ENCODE measurements at regions not wholly inside any gene's neighbourhood (a gene's known extent, or its start where the extent isn't known, plus 50 kb on each side); places are given as distances from the start of the nearest gene placed in this dataset.
"Not testable (repeated sequence)": the region's sequence is repeated elsewhere in the genome, so short reads cannot be mapped to it uniquely, and the experiment has no call there.

DNA sequence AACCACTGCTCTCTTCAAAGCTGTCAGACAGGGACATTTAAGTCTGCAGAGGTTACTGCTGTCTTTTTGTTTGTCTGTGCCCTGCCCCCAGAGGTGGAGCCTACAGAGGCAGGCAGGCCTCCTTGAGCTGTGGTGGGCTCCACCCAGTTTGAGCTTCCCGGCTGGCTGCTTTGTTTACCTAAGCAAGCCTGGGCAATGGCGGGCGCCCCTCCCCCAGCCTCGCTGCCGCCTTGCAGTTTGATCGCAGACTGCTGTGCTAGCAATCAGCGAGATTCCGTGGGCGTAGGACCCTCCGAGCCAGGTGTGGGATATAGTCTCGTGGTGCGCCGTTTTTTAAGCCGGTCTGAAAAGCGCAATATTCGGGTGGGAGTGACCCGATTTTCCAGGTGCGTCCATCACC is 586.9 kb downstream of the HTR1B start:
- H3K4me1 Mint-ChIP-seq; H3K27me3 Mint-ChIP-seq; H3K4me3 Mint-ChIP-seq; DNase-seq; H3K9me3 ChIP-seq (ENCODE audit: control insufficient read depth in 1 of 2, low read length in 2 of 2); CTCF ChIA-PET (ENCODE audit: partially characterized antibody); H3K4me3 ChIP-seq (ENCODE audit: low read length in 2 of 2); H3K36me3 Mint-ChIP-seq; H3K27me3 ChIP-seq (ENCODE audit: insufficient read depth, low read length); H3K4me1 ChIP-seq (ENCODE audit: insufficient read depth, low read length); H3K36me3 ChIP-seq (ENCODE audit: insufficient read depth, low read length); intact Hi-C loops (cut with micrococcal nuclease); H3K27ac ChIP-seq (ENCODE audit: low read depth, low read length); POLR2A ChIA-PET (ENCODE audit: partially characterized antibody); H3K27ac Mint-ChIP-seq: not testable (repeated sequence)
- peaks cover 0 to 20% (median 7%) of the 10 kb centered on the region in 8 donors for H3K9me3 Mint-ChIP-seq

DNA sequence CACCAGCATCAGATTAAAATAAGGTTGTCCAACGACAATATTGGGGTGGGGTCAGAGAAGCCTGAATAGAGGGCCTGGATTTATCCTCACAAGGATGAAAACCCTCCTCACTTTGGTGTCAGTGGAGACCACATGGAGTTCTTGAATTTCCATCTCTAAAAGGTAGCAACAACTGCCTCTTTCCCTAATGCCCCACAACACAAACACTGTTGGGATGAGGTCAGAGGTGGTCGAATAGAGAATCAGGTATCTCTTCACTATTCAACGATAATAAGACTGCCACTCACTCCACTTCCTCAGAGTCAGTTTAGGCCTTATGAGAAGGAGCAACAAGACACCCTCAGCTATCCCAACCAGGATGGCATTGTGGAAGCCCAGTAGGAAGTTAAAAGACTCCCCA is 596.1 kb downstream of the HTR1B start:
- Histone ChIP-seq H3K4me3 (ENCODE audit: low read length in 2 of 2) (no peak overlapping the region), H3K4me1 (ENCODE audit: insufficient read depth, low read length) (no peaks in the 10 kb centered on the region), H3K27ac (ENCODE audit: low read depth, low read length) (no peak overlapping the region), H3K27me3 (ENCODE audit: insufficient read depth, low read length) (no peaks in the 10 kb centered on the region), H3K9me3 (ENCODE audit: control insufficient read depth in 1 of 2, low read length in 2 of 2) (no peaks in the 10 kb centered on the region), H3K36me3 (ENCODE audit: insufficient read depth, low read length) (no peaks in the 10 kb centered on the region)
- Mint-ChIP-seq H3K9me3 (peaks cover 0 to 9% (median 3%) of the 10 kb centered on the region in 8 donors), H3K27me3 (no peaks in the 10 kb centered on the region), H3K4me3 (no peak overlapping the region), H3K27ac (no peak overlapping the region), H3K36me3 (no peaks in the 10 kb centered on the region), H3K4me1 (no peaks in the 10 kb centered on the region)
- ChIA-PET POLR2A (ENCODE audit: partially characterized antibody) (no interaction called here), CTCF (ENCODE audit: partially characterized antibody) (no interaction called here)
- intact Hi-C loops (cut with micrococcal nuclease): no loop called here
- DNase-seq: no peak

DNA sequence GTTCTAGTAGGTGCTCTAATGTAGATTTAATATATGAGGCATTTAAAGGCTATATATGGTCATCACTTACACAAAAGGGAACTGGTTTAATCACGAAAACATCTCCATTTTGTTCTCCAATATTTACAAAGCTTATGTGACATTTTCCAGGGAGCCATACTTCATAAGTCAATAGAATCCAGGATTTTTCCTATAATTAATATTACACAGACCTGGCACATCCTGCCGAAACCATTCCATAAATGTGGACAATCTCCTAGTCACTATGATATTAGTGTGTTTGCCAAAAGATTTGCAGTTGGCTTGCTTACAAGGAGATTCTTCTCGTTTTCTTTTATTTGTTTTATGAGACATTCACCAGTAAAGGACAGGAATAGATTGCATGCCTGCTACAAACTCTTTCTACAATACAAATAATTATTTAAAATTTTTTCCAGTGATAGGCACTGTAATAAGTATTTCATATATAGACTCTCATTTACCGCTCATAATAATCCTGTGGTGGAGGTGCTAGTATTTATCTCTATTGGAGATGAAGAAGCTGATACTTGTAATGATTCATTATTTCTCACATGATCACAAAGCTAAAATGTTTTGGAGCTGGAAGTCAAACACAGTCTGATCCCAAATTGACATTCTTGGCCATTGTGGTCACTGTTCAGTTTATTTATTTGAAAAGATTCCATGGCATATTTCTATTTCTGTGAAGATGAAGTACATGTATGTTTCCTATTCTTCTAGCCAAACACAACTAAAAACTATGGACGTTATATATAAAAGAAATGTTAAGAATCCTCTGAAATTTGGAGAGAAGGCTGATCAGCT is 597.0 kb downstream of the HTR1B start:
- Histone ChIP-seq H3K27ac (ENCODE audit: low read depth, low read length) (no peak overlapping the region), H3K4me3 (ENCODE audit: low read length in 2 of 2) (no peak overlapping the region), H3K4me1 (ENCODE audit: insufficient read depth, low read length) (no peaks in the 10 kb centered on the region), H3K36me3 (ENCODE audit: insufficient read depth, low read length) (no peaks in the 10 kb centered on the region), H3K9me3 (ENCODE audit: control insufficient read depth in 1 of 2, low read length in 2 of 2) (no peaks in the 10 kb centered on the region), H3K27me3 (ENCODE audit: insufficient read depth, low read length) (no peaks in the 10 kb centered on the region)
- Mint-ChIP-seq H3K4me3 (no peak overlapping the region), H3K4me1 (no peaks in the 10 kb centered on the region), H3K9me3 (peaks cover 0 to 11% (median 2%) of the 10 kb centered on the region in 8 donors), H3K27me3 (no peaks in the 10 kb centered on the region), H3K36me3 (no peaks in the 10 kb centered on the region), H3K27ac (no peak overlapping the region)
- DNase-seq: no peak
- intact Hi-C loops (cut with micrococcal nuclease): no loop called here
- POLR2A ChIA-PET (ENCODE audit: partially characterized antibody): no interaction called here
- CTCF ChIA-PET (ENCODE audit: partially characterized antibody): no interaction called here

DNA sequence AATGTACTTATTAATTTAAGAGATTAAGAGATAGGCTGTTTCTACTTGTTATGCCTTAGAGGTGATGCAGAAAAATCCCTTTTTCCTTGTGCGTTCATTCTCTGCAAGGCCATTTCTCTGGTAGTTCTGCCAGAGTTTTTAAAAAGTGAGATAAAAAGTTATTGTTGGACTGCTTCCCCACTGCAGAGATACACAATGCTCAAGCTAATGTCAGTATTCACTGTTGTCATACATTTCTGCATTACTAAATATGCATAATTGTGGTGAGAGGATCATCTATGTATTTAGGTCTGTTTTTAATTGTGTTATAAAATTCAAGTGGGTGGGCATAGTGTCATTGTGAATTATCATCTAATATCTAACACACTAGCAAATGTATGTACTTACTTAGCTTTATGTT is 600.4 kb downstream of the HTR1B start:
- Histone ChIP-seq H3K27me3 (ENCODE audit: insufficient read depth, low read length) (no peaks in the 10 kb centered on the region), H3K4me3 (ENCODE audit: low read length in 2 of 2) (no peak overlapping the region), H3K4me1 (ENCODE audit: insufficient read depth, low read length) (no peaks in the 10 kb centered on the region), H3K27ac (ENCODE audit: low read depth, low read length) (no peak overlapping the region), H3K36me3 (ENCODE audit: insufficient read depth, low read length) (no peaks in the 10 kb centered on the region), H3K9me3 (ENCODE audit: control insufficient read depth in 1 of 2, low read length in 2 of 2) (no peaks in the 10 kb centered on the region)
- intact Hi-C loops (cut with micrococcal nuclease): no loop called here
- Mint-ChIP-seq H3K4me1 (no peaks in the 10 kb centered on the region), H3K27ac (no peak overlapping the region), H3K36me3 (no peaks in the 10 kb centered on the region), H3K4me3 (no peak overlapping the region), H3K27me3 (no peaks in the 10 kb centered on the region), H3K9me3 (peaks cover 0 to 11% (median 1%) of the 10 kb centered on the region in 8 donors)
- ChIA-PET CTCF (ENCODE audit: partially characterized antibody) (no interaction called here), POLR2A (ENCODE audit: partially characterized antibody) (no interaction called here)
- DNase-seq: no peak

DNA sequence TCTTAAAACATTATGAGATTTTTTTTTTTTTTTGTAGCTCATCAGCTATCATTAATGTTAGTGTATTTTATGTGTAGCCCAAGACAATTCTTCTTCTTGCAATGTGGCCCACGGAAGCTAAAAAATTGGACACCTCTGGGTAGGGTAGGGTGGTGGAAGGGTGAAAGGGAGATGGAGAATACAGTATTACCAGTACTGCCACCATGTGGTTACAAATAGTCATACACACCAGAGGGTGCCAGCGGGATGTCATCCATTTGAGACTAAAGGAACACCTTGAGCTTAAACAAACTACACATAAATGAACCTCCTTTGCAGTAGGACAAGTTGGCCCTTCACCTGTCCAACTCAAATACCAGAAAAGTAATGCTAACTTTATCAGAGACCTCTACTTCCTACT is 601.9 kb downstream of the HTR1B start:
- Mint-ChIP-seq H3K4me1 (no peaks in the 10 kb centered on the region), H3K27ac (no peak overlapping the region), H3K36me3 (no peaks in the 10 kb centered on the region), H3K9me3 (peaks cover 0 to 11% (median 0%) of the 10 kb centered on the region in 8 donors), H3K27me3 (no peaks in the 10 kb centered on the region), H3K4me3 (no peak overlapping the region)
- H3K4me1 ChIP-seq (ENCODE audit: insufficient read depth, low read length): no peaks in the 10 kb centered on the region
- ChIA-PET CTCF (ENCODE audit: partially characterized antibody) (no interaction called here), POLR2A (ENCODE audit: partially characterized antibody) (no interaction called here)
- H3K27ac ChIP-seq (ENCODE audit: low read depth, low read length): no peak overlapping the region
- H3K27me3 ChIP-seq (ENCODE audit: insufficient read depth, low read length): no peaks in the 10 kb centered on the region
- DNase-seq: no peak
- H3K4me3 ChIP-seq (ENCODE audit: low read length in 2 of 2): no peak overlapping the region
- intact Hi-C loops (cut with micrococcal nuclease): no loop called here
- H3K36me3 ChIP-seq (ENCODE audit: insufficient read depth, low read length): no peaks in the 10 kb centered on the region
- H3K9me3 ChIP-seq (ENCODE audit: control insufficient read depth in 1 of 2, low read length in 2 of 2): no peaks in the 10 kb centered on the region

DNA sequence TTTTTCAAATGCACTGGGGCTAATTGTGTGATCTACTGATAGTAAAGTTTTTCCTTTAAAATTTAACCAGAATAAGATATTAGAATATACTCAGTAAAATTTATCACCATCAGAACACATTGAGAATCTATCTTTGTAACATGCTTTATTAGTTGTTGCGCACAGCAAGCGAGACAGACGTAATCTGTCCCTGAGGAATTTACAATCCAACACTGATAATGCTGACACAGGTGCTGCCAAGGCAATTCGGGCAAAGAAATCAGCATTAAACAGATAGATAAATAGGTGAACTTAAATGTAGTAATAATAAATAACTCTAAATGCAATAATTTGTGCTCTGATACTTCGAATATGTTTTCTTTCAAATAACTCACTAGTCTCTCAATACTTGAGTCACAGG is 607.2 kb downstream of the HTR1B start:
- H3K4me1 Mint-ChIP-seq: no peaks in the 10 kb centered on the region
- ChIA-PET POLR2A (ENCODE audit: partially characterized antibody) (no interaction called here), CTCF (ENCODE audit: partially characterized antibody) (no interaction called here)
- no peaks in the 10 kb centered on the region for H3K36me3 ChIP-seq (ENCODE audit: insufficient read depth, low read length)
- H3K27ac Mint-ChIP-seq: no peak overlapping the region
- peaks cover 0 to 8% (median 3%) of the 10 kb centered on the region in 8 donors for H3K9me3 Mint-ChIP-seq
- DNase-seq: no peak
- H3K27me3 Mint-ChIP-seq: no peaks in the 10 kb centered on the region
- no peaks in the 10 kb centered on the region for H3K36me3 Mint-ChIP-seq
- no peaks in the 10 kb centered on the region for H3K4me1 ChIP-seq (ENCODE audit: insufficient read depth, low read length)
- intact Hi-C loops (cut with micrococcal nuclease): no loop called here
- no peak overlapping the region for H3K27ac ChIP-seq (ENCODE audit: low read depth, low read length)
- H3K4me3 Mint-ChIP-seq: no peak overlapping the region
- no peaks in the 10 kb centered on the region for H3K27me3 ChIP-seq (ENCODE audit: insufficient read depth, low read length)
- no peaks in the 10 kb centered on the region for H3K9me3 ChIP-seq (ENCODE audit: control insufficient read depth in 1 of 2, low read length in 2 of 2)
- no peak overlapping the region for H3K4me3 ChIP-seq (ENCODE audit: low read length in 2 of 2)

DNA sequence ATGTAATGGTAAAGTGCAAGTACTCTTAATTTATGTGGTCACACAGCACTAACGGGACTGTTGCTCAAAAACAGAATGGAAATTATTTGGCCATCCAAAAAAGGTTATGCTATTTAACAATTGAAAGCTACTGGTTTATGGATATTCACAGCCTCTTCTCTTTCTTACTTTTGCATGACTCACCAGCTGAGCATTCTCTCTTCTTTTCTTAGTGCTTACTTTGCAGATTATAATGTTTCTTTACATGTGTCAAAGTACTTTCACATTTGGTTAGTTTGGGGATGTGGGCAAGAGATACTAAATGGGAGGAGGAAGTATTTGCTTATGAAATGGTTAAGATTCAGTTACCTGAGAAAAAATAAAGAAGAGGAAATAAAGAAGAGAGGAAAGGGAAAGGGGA is 610.5 kb downstream of the HTR1B start:
- Mint-ChIP-seq H3K9me3 (peaks cover 0 to 15% (median 6%) of the 10 kb centered on the region in 8 donors), H3K4me1 (no peaks in the 10 kb centered on the region), H3K27ac (no peak overlapping the region), H3K27me3 (no peaks in the 10 kb centered on the region), H3K36me3 (no peaks in the 10 kb centered on the region), H3K4me3 (no peak overlapping the region)
- intact Hi-C loops (cut with micrococcal nuclease): no loop called here
- H3K36me3 ChIP-seq (ENCODE audit: insufficient read depth, low read length): no peaks in the 10 kb centered on the region
- H3K4me1 ChIP-seq (ENCODE audit: insufficient read depth, low read length): no peaks in the 10 kb centered on the region
- POLR2A ChIA-PET (ENCODE audit: partially characterized antibody): no interaction called here
- no peak overlapping the region for H3K27ac ChIP-seq (ENCODE audit: low read depth, low read length)
- no peaks in the 10 kb centered on the region for H3K9me3 ChIP-seq (ENCODE audit: control insufficient read depth in 1 of 2, low read length in 2 of 2)
- no peak overlapping the region for H3K4me3 ChIP-seq (ENCODE audit: low read length in 2 of 2)
- H3K27me3 ChIP-seq (ENCODE audit: insufficient read depth, low read length): no peaks in the 10 kb centered on the region
- CTCF ChIA-PET (ENCODE audit: partially characterized antibody): no interaction called here
- no peak for DNase-seq

Measured in CD4-positive, alpha-beta memory T cell (primary cell).